ENCODE measurements at regions not wholly inside any gene's neighbourhood (a gene's known extent, or its start where the extent isn't known, plus 50 kb on each side); places are given as distances from the start of the nearest gene placed in this dataset.

- TF ChIP-seq, protein P1, sequence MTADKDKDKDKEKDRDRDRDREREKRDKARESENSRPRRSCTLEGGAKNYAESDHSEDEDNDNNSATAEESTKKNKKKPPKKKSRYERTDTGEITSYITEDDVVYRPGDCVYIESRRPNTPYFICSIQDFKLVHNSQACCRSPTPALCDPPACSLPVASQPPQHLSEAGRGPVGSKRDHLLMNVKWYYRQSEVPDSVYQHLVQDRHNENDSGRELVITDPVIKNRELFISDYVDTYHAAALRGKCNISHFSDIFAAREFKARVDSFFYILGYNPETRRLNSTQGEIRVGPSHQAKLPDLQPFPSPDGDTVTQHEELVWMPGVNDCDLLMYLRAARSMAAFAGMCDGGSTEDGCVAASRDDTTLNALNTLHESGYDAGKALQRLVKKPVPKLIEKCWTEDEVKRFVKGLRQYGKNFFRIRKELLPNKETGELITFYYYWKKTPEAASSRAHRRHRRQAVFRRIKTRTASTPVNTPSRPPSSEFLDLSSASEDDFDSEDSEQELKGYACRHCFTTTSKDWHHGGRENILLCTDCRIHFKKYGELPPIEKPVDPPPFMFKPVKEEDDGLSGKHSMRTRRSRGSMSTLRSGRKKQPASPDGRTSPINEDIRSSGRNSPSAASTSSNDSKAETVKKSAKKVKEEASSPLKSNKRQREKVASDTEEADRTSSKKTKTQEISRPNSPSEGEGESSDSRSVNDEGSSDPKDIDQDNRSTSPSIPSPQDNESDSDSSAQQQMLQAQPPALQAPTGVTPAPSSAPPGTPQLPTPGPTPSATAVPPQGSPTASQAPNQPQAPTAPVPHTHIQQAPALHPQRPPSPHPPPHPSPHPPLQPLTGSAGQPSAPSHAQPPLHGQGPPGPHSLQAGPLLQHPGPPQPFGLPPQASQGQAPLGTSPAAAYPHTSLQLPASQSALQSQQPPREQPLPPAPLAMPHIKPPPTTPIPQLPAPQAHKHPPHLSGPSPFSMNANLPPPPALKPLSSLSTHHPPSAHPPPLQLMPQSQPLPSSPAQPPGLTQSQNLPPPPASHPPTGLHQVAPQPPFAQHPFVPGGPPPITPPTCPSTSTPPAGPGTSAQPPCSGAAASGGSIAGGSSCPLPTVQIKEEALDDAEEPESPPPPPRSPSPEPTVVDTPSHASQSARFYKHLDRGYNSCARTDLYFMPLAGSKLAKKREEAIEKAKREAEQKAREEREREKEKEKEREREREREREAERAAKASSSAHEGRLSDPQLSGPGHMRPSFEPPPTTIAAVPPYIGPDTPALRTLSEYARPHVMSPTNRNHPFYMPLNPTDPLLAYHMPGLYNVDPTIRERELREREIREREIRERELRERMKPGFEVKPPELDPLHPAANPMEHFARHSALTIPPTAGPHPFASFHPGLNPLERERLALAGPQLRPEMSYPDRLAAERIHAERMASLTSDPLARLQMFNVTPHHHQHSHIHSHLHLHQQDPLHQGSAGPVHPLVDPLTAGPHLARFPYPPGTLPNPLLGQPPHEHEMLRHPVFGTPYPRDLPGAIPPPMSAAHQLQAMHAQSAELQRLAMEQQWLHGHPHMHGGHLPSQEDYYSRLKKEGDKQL (CRISPR knock-in tag; IDR thresholded peaks at IDR 0.05; ENCODE audit: low read depth): 0 out of 2 replicates have a peak, but pooled peaks have one; percentile 32
- TF ChIP-seq ARNT2 (CRISPR knock-in tag; IDR thresholded peaks at IDR 0.05; ENCODE audit: low read depth) (no peak), HHEX (CRISPR knock-in tag; IDR thresholded peaks at IDR 0.05) (peak; percentile 97), PHF20 (CRISPR knock-in tag; IDR thresholded peaks at IDR 0.05) (no peak), LRRFIP1 (CRISPR knock-in tag; conservative IDR thresholded peaks at IDR 0.05) (no peak), SP5 (CRISPR knock-in tag; IDR thresholded peaks at IDR 0.05; ENCODE audit: borderline replicate concordance, low read depth) (no peak), RNF219 (CRISPR knock-in tag; IDR thresholded peaks at IDR 0.05) (no peak), AGO2 (optimal IDR thresholded peaks at IDR 0.05; ENCODE audit: low read depth, low read length) (no peak), ZNF3 (CRISPR knock-in tag; IDR thresholded peaks at IDR 0.05) (no peak), CEBPB (IDR thresholded peaks at IDR 0.05; ENCODE audit: borderline replicate concordance, low read depth, low read length) (no peak), TEAD3 (CRISPR knock-in tag; optimal IDR thresholded peaks at IDR 0.05; ENCODE audit: borderline replicate concordance) (peak; percentile 81), SP140L (CRISPR knock-in tag; IDR thresholded peaks at IDR 0.05; ENCODE audit: borderline replicate concordance) (no peak)
- TF ChIP-seq, protein P2, sequence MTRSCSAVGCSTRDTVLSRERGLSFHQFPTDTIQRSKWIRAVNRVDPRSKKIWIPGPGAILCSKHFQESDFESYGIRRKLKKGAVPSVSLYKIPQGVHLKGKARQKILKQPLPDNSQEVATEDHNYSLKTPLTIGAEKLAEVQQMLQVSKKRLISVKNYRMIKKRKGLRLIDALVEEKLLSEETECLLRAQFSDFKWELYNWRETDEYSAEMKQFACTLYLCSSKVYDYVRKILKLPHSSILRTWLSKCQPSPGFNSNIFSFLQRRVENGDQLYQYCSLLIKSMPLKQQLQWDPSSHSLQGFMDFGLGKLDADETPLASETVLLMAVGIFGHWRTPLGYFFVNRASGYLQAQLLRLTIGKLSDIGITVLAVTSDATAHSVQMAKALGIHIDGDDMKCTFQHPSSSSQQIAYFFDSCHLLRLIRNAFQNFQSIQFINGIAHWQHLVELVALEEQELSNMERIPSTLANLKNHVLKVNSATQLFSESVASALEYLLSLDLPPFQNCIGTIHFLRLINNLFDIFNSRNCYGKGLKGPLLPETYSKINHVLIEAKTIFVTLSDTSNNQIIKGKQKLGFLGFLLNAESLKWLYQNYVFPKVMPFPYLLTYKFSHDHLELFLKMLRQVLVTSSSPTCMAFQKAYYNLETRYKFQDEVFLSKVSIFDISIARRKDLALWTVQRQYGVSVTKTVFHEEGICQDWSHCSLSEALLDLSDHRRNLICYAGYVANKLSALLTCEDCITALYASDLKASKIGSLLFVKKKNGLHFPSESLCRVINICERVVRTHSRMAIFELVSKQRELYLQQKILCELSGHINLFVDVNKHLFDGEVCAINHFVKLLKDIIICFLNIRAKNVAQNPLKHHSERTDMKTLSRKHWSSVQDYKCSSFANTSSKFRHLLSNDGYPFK (CRISPR knock-in tag; IDR thresholded peaks at IDR 0.05; ENCODE audit: borderline replicate concordance): no peak
- TF ChIP-seq, protein P3, sequence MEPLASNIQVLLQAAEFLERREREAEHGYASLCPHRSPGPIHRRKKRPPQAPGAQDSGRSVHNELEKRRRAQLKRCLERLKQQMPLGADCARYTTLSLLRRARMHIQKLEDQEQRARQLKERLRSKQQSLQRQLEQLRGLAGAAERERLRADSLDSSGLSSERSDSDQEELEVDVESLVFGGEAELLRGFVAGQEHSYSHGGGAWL (CRISPR knock-in tag; IDR thresholded peaks at IDR 0.05): no peak
These were observed 106.1 kb upstream of the RFLNA start (continued) for GRCh38 chr12:124188561-124189405.
